ENCODE measurements at regions not wholly inside any gene's neighbourhood (a gene's known extent, or its start where the extent isn't known, plus 50 kb on each side); places are given as distances from the start of the nearest gene placed in this dataset.

DNA sequence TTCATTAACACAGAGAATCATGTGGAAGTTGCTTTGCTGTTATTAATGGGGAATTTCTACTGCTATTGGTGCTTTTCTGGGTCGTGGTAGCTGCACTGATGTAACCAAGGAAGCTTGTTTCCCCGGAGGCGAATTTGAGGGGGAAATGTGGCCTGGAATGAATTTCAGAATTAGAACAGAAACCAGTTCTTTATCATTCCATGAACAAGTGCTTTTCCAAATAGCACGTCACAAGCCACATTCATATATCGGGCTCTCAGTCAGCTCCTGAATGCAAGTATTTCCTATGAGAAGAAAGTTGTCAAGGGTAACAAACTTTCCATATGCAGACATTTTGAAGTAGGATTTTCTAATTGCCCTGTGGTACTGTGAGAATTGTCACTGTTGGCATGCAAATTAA lies 1353.2 kb downstream of the AACS start:
- WGBS (ENCODE audit: insufficient coverage): 100% methylated on average over 1 of the region's 5 CpGs

GRCh38 chr12:126419131-126419530 lies 1353.9 kb downstream of the AACS start:
- Mint-ChIP-seq H3K27ac (no peak overlapping the region), H3K4me1 (no peaks in the 10 kb centered on the region), H3K4me3 (no peak overlapping the region), H3K27me3 (no peaks in the 10 kb centered on the region), H3K9me3 (ENCODE audit: insufficient read depth) (no peaks in the 10 kb centered on the region)
- H3K4me2 ChIP-seq (replicated peaks; ENCODE audit: low read depth, low read length, poor library complexity, severe bottlenecking): no peak overlapping the region
- POLR2A ChIA-PET: no interaction called here
- no peak for DNase-seq
- H3K79me2 ChIP-seq (ENCODE audit: control insufficient read depth, insufficient read depth, low read length): no peaks in the 10 kb centered on the region
- no peaks in the 10 kb centered on the region for H3K36me3 ChIP-seq (replicated peaks in 1 of 2; ENCODE audit: control extremely low read depth in 1 of 2, control insufficient read depth in 1 of 2, extremely low read depth in 1 of 2, insufficient read depth in 2 of 2, low read length in 1 of 2)
- H3K4me3 ChIP-seq (ENCODE audit: control extremely low read depth in 1 of 5, extremely low read depth in 1 of 5, insufficient read depth in 1 of 5, low read depth in 2 of 5, low read length in 4 of 5): no peak overlapping the region
- H2AFZ ChIP-seq (ENCODE audit: insufficient read depth, low read depth, low read length, poor library complexity, severe bottlenecking): no peak overlapping the region
- H3K4me1 ChIP-seq (ENCODE audit: control insufficient read depth in 2 of 2, insufficient read depth in 2 of 2, low read length in 2 of 2): no peaks in the 10 kb centered on the region
- CTCF ChIA-PET: no interaction called here
- no peaks in the 10 kb centered on the region for H3K27me3 ChIP-seq (replicated peaks in 1 of 4; ENCODE audit: control extremely low read depth in 1 of 4, control insufficient read depth in 3 of 4, insufficient read depth in 4 of 4, low read length in 3 of 4)
- 42% methylated on average over 2 of the region's 2 CpGs for WGBS (ENCODE audit: insufficient coverage)
- intact Hi-C loops (cut with micrococcal nuclease): no loop called here
- H4K20me1 ChIP-seq (ENCODE audit: control insufficient read depth, insufficient read depth, low read length, poor library complexity, severe bottlenecking): no peaks in the 10 kb centered on the region
- no peaks in the 10 kb centered on the region for H3K9me3 ChIP-seq (ENCODE audit: control extremely low read depth in 1 of 3, control insufficient read depth in 2 of 3, insufficient read depth in 1 of 3, low read length in 2 of 3)
- no peak overlapping the region for H3K9ac ChIP-seq (ENCODE audit: low read length)
- TF ChIP-seq EZH2 (IDR thresholded peaks at IDR 0.05; ENCODE audit: borderline replicate concordance, insufficient read depth, low read depth, low read length, poor library complexity, severe bottlenecking): no peak
- ATAC-seq (ENCODE audit: low read depth): no peak
- H3K27ac ChIP-seq (ENCODE audit: low read length in 2 of 2): no peak overlapping the region

More for the DNA sequence above, 1353.2 kb downstream of the AACS start:
- DNase-seq: no peak
- H3K4me3 ChIP-seq (ENCODE audit: control extremely low read depth in 1 of 5, extremely low read depth in 1 of 5, insufficient read depth in 1 of 5, low read depth in 2 of 5, low read length in 4 of 5): no peak overlapping the region
- no peaks in the 10 kb centered on the region for H3K27me3 ChIP-seq (replicated peaks in 1 of 4; ENCODE audit: control extremely low read depth in 1 of 4, control insufficient read depth in 3 of 4, insufficient read depth in 4 of 4, low read length in 3 of 4)
- no peak overlapping the region for H3K9ac ChIP-seq (ENCODE audit: low read length)
- H2AFZ ChIP-seq (ENCODE audit: insufficient read depth, low read depth, low read length, poor library complexity, severe bottlenecking): no peak overlapping the region
- no peak overlapping the region for H3K4me2 ChIP-seq (replicated peaks; ENCODE audit: low read depth, low read length, poor library complexity, severe bottlenecking)
- no peak overlapping the region for H3K4me3 Mint-ChIP-seq
- H3K27me3 Mint-ChIP-seq: no peaks in the 10 kb centered on the region
- H3K4me1 Mint-ChIP-seq: no peaks in the 10 kb centered on the region
- H3K9me3 Mint-ChIP-seq (ENCODE audit: insufficient read depth): no peaks in the 10 kb centered on the region
- ChIA-PET POLR2A (no interaction called here), CTCF (no interaction called here)
- no peak for TF ChIP-seq EZH2 (IDR thresholded peaks at IDR 0.05; ENCODE audit: borderline replicate concordance, insufficient read depth, low read depth, low read length, poor library complexity, severe bottlenecking)
- no peak for TF ChIP-seq CTCF (IDR thresholded peaks at IDR 0.05)
- ATAC-seq (ENCODE audit: low read depth): no peak
- no peak overlapping the region for H3K27ac ChIP-seq (ENCODE audit: low read length in 2 of 2)
- H4K20me1 ChIP-seq (ENCODE audit: control insufficient read depth, insufficient read depth, low read length, poor library complexity, severe bottlenecking): no peaks in the 10 kb centered on the region
- no peaks in the 10 kb centered on the region for H3K4me1 ChIP-seq (ENCODE audit: control insufficient read depth in 2 of 2, insufficient read depth in 2 of 2, low read length in 2 of 2)
- H3K36me3 ChIP-seq (replicated peaks in 1 of 2; ENCODE audit: control extremely low read depth in 1 of 2, control insufficient read depth in 1 of 2, extremely low read depth in 1 of 2, insufficient read depth in 2 of 2, low read length in 1 of 2): no peaks in the 10 kb centered on the region
- no peak overlapping the region for H3K27ac Mint-ChIP-seq
- no peaks in the 10 kb centered on the region for H3K9me3 ChIP-seq (ENCODE audit: control extremely low read depth in 1 of 3, control insufficient read depth in 2 of 3, insufficient read depth in 1 of 3, low read length in 2 of 3)
- intact Hi-C loops (cut with micrococcal nuclease): no loop called here
- H3K79me2 ChIP-seq (ENCODE audit: control insufficient read depth, insufficient read depth, low read length): no peaks in the 10 kb centered on the region

All from B cell (primary cell).